SK-N-SH (cell line): ENCODE measurements at regions not wholly inside any gene's neighbourhood (a gene's known extent, or its start where the extent isn't known, plus 50 kb on each side); places are given as distances from the start of the nearest gene placed in this dataset.

ENCODE experiments used
- CTCF ChIA-PET: fragments of 300-600, 350-600 bp; formaldehyde crosslinking; extraction: SDS; loops from one replicate; lab custom pipeline; 2021; lab: Yijun Ruan, JAX
- POLR2A ChIA-PET: fragments of 350-600 bp; sonication (Branson Sonifier 250); formaldehyde crosslinking; extraction: SDS; loops from one replicate; lab custom pipeline; 2020; ENCODE audit warnings: antibody characterized with exemption, inconsistent platforms; lab: Yijun Ruan, JAX
- DNase-seq: peaks from one replicate; pipeline ENCODE4 v3.0.0; 2012
- H2AFZ ChIP-seq: fragments of 200-600 bp; sonication (generic); 2 replicates; pipeline ENCODE4 v1.8.1; 2016; ENCODE audit warnings: antibody characterized with exemption, mild to moderate bottlenecking, low read depth
- H3F3A ChIP-seq: fragments of 200-600 bp; sonication (generic); replicated peaks from 2 replicates; pipeline ENCODE3; 2016; ENCODE audit warnings: antibody characterized with exemption, mild to moderate bottlenecking; ENCODE audit not compliant: insufficient read depth
- H3K27ac ChIP-seq, 2 experiments: fragments of 200-500 bp in 1 of 2; fragments of 200-600 bp in 1 of 2; sonication (Bioruptor generic) in 1 of 2; sonication (generic), shearing (Covaris generic) in 1 of 2; 2 replicates each; pipeline versions ENCODE4 v1.5.1 to v1.6.1; 2014 to 2016; ENCODE audit warnings: low read depth in 2 of 2, inconsistent platforms in 1 of 2, low read length in 1 of 2, mild to moderate bottlenecking in 1 of 2, mixed read lengths in 1 of 2
- H3K27me3 ChIP-seq: fragments of 200-600 bp; sonication (generic), shearing (Covaris generic); 2 replicates; pipeline ENCODE4 v1.6.1; 2016; ENCODE audit warnings: mixed run types; ENCODE audit not compliant: insufficient read depth
- H3K36me3 ChIP-seq, 2 experiments: fragments of 200-500 bp in 1 of 2; fragments of 200-600 bp in 1 of 2; sonication (Bioruptor generic) in 1 of 2; sonication (generic) in 1 of 2; replicated peaks in 1 of 2; 2 replicates each; pipeline versions ENCODE3 to v1.5.1; 2014 to 2016; ENCODE audit warnings: low read length in 1 of 2, mild to moderate bottlenecking in 1 of 2; ENCODE audit not compliant: insufficient read depth in 2 of 2, control insufficient read depth in 1 of 2
- H3K4me1 ChIP-seq, 2 experiments: fragments of 200-500 bp in 1 of 2; fragments of 200-600 bp in 1 of 2; sonication (Bioruptor generic) in 1 of 2; sonication (generic), shearing (Covaris generic) in 1 of 2; 2 replicates each; pipeline versions ENCODE4 v1.5.1 to v1.6.1; 2014 to 2016; ENCODE audit warnings: low read depth in 1 of 2, low read length in 1 of 2, mixed run types in 1 of 2; ENCODE audit not compliant: insufficient read depth in 2 of 2, control insufficient read depth in 1 of 2
- H3K4me2 ChIP-seq: fragments of 200-600 bp; sonication (generic), shearing (Covaris generic); 2 replicates; pipeline ENCODE4 v1.6.1; 2017; ENCODE audit warnings: mixed run types
- H3K4me3 ChIP-seq, 2 experiments: fragments of 200-500 bp in 1 of 2; fragments of 200-600 bp in 1 of 2; sonication (Bioruptor generic) in 1 of 2; sonication (generic), shearing (Covaris generic) in 1 of 2; 2 replicates each; pipeline versions ENCODE4 v1.5.1 to v1.8.1; 2014 to 2016; ENCODE audit warnings: low read depth in 2 of 2, inconsistent platforms in 1 of 2, low read length in 1 of 2, mild to moderate bottlenecking in 1 of 2, mixed read lengths in 1 of 2, moderate library complexity in 1 of 2
- H3K79me2 ChIP-seq: fragments of 200-600 bp; sonication (generic); 2 replicates; pipeline ENCODE4 v1.8.1; 2017; ENCODE audit warnings: mild to moderate bottlenecking; ENCODE audit not compliant: insufficient read depth
- H3K9ac ChIP-seq: fragments of 200-600 bp; sonication (generic); 2 replicates; pipeline ENCODE4 v1.6.1; 2017; ENCODE audit warnings: mixed run types
- H3K9me2 ChIP-seq: fragments of 200-600 bp; sonication (generic); 2 replicates; pipeline ENCODE4 v1.6.1; 2017; ENCODE audit warnings: mixed run types
- H3K9me3 ChIP-seq: fragments of 200-600 bp; sonication (generic); 2 replicates; pipeline ENCODE4 v1.6.1; 2017; ENCODE audit warnings: mixed run types, mild to moderate bottlenecking, moderate library complexity
- H4K20me1 ChIP-seq: fragments of 200-600 bp; sonication (generic); 2 replicates; pipeline ENCODE4 v1.6.1; 2017; ENCODE audit warnings: mild to moderate bottlenecking, mixed run types; ENCODE audit not compliant: insufficient read depth
- CHD2 ChIP-seq: fragments of 150-350 bp; IDR thresholded peaks from 2 replicates; pipeline ENCODE4 v1.6.1; 2018; ENCODE audit warnings: low read length; ENCODE audit not compliant: partially characterized antibody
- CTCF ChIP-seq: fragments of 200-600 bp; sonication (generic); IDR thresholded peaks from 2 replicates; pipeline ENCODE4 v1.6.1; 2017; ENCODE audit warnings: antibody characterized with exemption, mild to moderate bottlenecking, moderate library complexity
- ELF1 ChIP-seq: IDR thresholded peaks from 2 replicates; pipeline ENCODE4 v1.4.0; 2012
- EZH2phosphoT487 ChIP-seq: fragments of 200-600 bp; sonication (generic); IDR thresholded peaks from 2 replicates; pipeline ENCODE4 v1.6.1; 2017; ENCODE audit warnings: low read depth, mixed run types, mild to moderate bottlenecking, antibody characterized with exemption, moderate library complexity, borderline replicate concordance
- FOXJ3 ChIP-seq: sonication (generic); formaldehyde crosslinking; IDR thresholded peaks from 2 replicates; pipeline ENCODE4 v1.5.1; 2020; ENCODE audit warnings: mild to moderate bottlenecking, missing genetic modification reagents
- JUND ChIP-seq: IDR thresholded peaks from 2 replicates; pipeline ENCODE4 v1.4.0; 2012
- MEF2A ChIP-seq: IDR thresholded peaks from 2 replicates; pipeline ENCODE4 v1.4.0; 2012; ENCODE audit warnings: low read depth, borderline replicate concordance
- NFIC ChIP-seq: IDR thresholded peaks from 2 replicates; pipeline ENCODE4 v1.4.0; 2012; ENCODE audit warnings: borderline replicate concordance
- PBX3 ChIP-seq: IDR thresholded peaks from 2 replicates; pipeline ENCODE4; 2012
- POLR2AphosphoS5 ChIP-seq: IDR thresholded peaks from 2 replicates; pipeline ENCODE4 v1.6.1; 2012; ENCODE audit warnings: low read depth, low read length
- REST ChIP-seq: IDR thresholded peaks from 2 replicates; pipeline ENCODE4 v1.6.1; 2012; ENCODE audit warnings: mild to moderate bottlenecking, low read depth, low read length, moderate library complexity
- RFX5 ChIP-seq: IDR thresholded peaks from 2 replicates; pipeline ENCODE4 v1.6.1; 2012; ENCODE audit warnings: mild to moderate bottlenecking, improper control_type of control experiment, low read length
- RXRA ChIP-seq: IDR thresholded peaks from 2 replicates; pipeline ENCODE4 v1.4.0; 2012; ENCODE audit warnings: low read depth, mild to moderate bottlenecking, borderline replicate concordance
- TAF1 ChIP-seq: IDR thresholded peaks from 2 replicates; pipeline ENCODE4 v1.6.1; 2012; ENCODE audit warnings: low read depth, mild to moderate bottlenecking, low read length, moderate library complexity, borderline replicate concordance
- TCF12 ChIP-seq: IDR thresholded peaks from 2 replicates; pipeline ENCODE4 v1.4.0; 2012
- USF1 ChIP-seq: IDR thresholded peaks from 2 replicates; pipeline ENCODE4 v1.4.0; 2012; ENCODE audit warnings: low read depth, borderline replicate concordance
- YY1 ChIP-seq: IDR thresholded peaks from 2 replicates; pipeline ENCODE4 v1.4.0; 2012; ENCODE audit warnings: low read depth, mild to moderate bottlenecking
- WGBS: methylation state at CpG from one replicate; pipeline ENCODE4 v1.1.6; 2017; ENCODE audit warnings: low lambda C conversion rate; 5-methylcytosine and 5-hydroxymethylcytosine counted together

GRCh38 chr2:220664272-220665107 lies 907.6 kb downstream of the EPHA4 start:
- CTCF ChIA-PET = no interaction called here
- H3K27me3 ChIP-seq = no peaks in the 10 kb centered on the region; the same call in 1 of the 2 replicates
- no peak overlapping the region for H3K4me2 ChIP-seq
- H3K4me1 ChIP-seq = no peaks in the 10 kb centered on the region; a peak in 1 of 4 replicates
- H3K9me3 ChIP-seq = no peaks in the 10 kb centered on the region
- H3K4me3 ChIP-seq = no peak overlapping the region
- no peak overlapping the region for H3K27ac ChIP-seq
- H3K9ac ChIP-seq = no peak overlapping the region
- no peaks in the 10 kb centered on the region for H3K36me3 ChIP-seq
- 8% methylated on average over 8 of the region's 8 CpGs for WGBS
- no peak overlapping the region for H2AFZ ChIP-seq
- H3K79me2 ChIP-seq = no peaks in the 10 kb centered on the region
- POLR2A ChIA-PET = no interaction called here
- H3F3A ChIP-seq = no peaks in the 10 kb centered on the region
- no peaks in the 10 kb centered on the region for H4K20me1 ChIP-seq
- H3K9me2 ChIP-seq = no peaks in the 10 kb centered on the region
- TF ChIP-seq JUND (no peak), CHD2 (no peak), RFX5 (no peak), NFIC (no peak), EZH2phosphoT487 (no peak), USF1 (no peak), YY1 (no peak), REST (no peak), POLR2AphosphoS5 (no peak), FOXJ3 (no peak), CTCF (no peak), MEF2A (no peak), ELF1 (no peak), TCF12 (no peak), TAF1 (no peak), RXRA (no peak), PBX3 (no peak)
- no peak for DNase-seq
